ENCODE measurements at regions not wholly inside any gene's neighbourhood (a gene's known extent, or its start where the extent isn't known, plus 50 kb on each side); places are given as distances from the start of the nearest gene placed in this dataset.

DNA sequence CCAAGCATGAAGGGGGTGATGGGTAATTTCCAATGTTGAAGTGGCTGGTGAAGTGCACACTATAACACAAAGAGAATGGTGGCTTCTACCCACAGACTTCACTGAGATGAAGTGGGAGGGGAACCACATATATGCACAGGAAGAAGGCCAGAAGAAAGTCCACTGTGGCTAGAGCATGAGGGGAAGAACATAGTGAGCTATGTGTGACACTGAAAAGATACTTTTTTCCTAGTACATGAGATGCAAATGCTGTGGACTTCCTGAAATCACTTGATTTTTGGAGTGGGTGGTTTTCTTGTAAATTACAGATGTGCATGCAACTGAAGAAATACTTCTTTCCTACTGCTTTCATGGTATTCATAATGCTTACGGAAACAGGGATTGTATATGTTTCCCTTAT, 115.6 kb upstream of the PHYHIPL start:
- no peak overlapping the region for H3K27ac ChIP-seq
- H3K4me3 ChIP-seq: no peak overlapping the region
- TF ChIP-seq CTCF (IDR thresholded peaks at IDR 0.05) (no peak), POLR2A (IDR thresholded peaks at IDR 0.05) (no peak)
- H3K9me3 ChIP-seq: no peaks in the 10 kb centered on the region
- ATAC-seq (no peak), DNase-seq (no peak)
- no peaks in the 10 kb centered on the region for H3K4me1 ChIP-seq
- intact Hi-C loops (cut with DNase I): no loop called here
- 92 to 100% (median 95%) methylated on average over 1 of the region's 1 CpG for WGBS, 4 donors
- no peaks in the 10 kb centered on the region for H3K36me3 ChIP-seq
- no peaks in the 10 kb centered on the region for H3K27me3 ChIP-seq

GRCh38 chr10:59063491-59063890, 113.0 kb upstream of the PHYHIPL start:
- intact Hi-C loops (cut with DNase I): no loop called here
- TF ChIP-seq CTCF (IDR thresholded peaks at IDR 0.05): no peak
- no peak for TF ChIP-seq POLR2A (IDR thresholded peaks at IDR 0.05)
- no peak for DNase-seq

GRCh38 chr10:59064080-59064692, 112.3 kb upstream of the PHYHIPL start:
- no peaks in the 10 kb centered on the region for H3K27me3 ChIP-seq
- H3K9me3 ChIP-seq: no peaks in the 10 kb centered on the region
- no peak overlapping the region for H3K27ac ChIP-seq
- 81 to 93% (median 90%) methylated on average over 2 of the region's 2 CpGs for WGBS, 4 donors
- no peaks in the 10 kb centered on the region for H3K36me3 ChIP-seq
- no peak overlapping the region for H3K4me3 ChIP-seq
- H3K4me1 ChIP-seq: peaks cover 0 to 4% (median 0%) of the 10 kb centered on the region in 12 donors
- DNase-seq (no peak), ATAC-seq (no peak)
- no peak for TF ChIP-seq CTCF (IDR thresholded peaks at IDR 0.05)
- TF ChIP-seq POLR2A (IDR thresholded peaks at IDR 0.05): no peak
- intact Hi-C loops (cut with DNase I): no loop called here

More at GRCh38 chr10:59063491-59063890, 113.0 kb upstream of the PHYHIPL start:
- ATAC-seq: no peak
- no peaks in the 10 kb centered on the region for H3K36me3 ChIP-seq
- H3K4me1 ChIP-seq: peaks cover 0 to under 1% (median 0%) of the 10 kb centered on the region in 12 donors
- H3K27me3 ChIP-seq: no peaks in the 10 kb centered on the region
- H3K27ac ChIP-seq: no peak overlapping the region
- 81 to 95% (median 89%) methylated on average over 1 of the region's 1 CpG for WGBS, 4 donors
- no peak overlapping the region for H3K4me3 ChIP-seq
- H3K9me3 ChIP-seq: no peaks in the 10 kb centered on the region

DNA sequence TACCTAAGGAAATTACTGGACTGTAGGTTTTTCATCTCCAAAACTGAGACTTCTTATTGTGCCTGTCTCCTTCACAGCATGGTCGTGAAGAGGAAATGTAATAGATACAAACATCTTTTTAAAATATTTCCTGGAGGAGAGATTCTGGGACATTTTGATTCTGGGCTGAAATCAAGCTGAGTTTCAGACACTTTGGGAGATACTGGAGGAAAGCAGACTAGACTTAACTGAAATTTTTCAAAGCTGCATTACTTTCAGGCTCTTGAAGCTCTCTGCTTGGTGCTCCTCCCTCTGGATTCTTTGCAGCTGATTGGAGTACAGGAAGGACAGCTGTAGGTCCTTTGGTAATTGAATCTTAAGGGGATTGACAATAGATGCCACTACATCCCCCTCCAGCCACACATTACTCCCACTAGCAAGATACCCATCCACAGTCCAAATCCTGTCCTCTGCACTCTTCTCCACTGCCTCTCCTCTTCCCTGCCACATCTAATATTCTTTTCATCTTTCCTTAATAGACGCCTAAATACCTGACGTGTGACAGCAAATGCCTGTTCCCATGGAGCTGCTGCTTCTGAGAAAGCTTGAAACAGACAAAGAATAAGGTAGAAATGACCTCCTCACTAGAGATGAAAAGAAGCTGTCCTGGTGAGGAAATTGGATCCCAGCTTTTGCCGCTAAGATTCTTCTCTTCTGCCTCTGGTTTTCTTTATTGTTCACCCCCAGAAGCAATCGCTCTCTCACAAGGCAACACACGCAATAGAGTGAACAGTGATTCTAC, 111.5 kb upstream of the PHYHIPL start:
- 84 to 87% (median 86%) methylated on average over 6 of the region's 6 CpGs for WGBS, 4 donors
- H3K9me3 ChIP-seq: no peaks in the 10 kb centered on the region
- no peaks in the 10 kb centered on the region for H3K36me3 ChIP-seq
- no peak overlapping the region for H3K4me3 ChIP-seq
- no peak for TF ChIP-seq POLR2A (IDR thresholded peaks at IDR 0.05)
- no peak for TF ChIP-seq CTCF (IDR thresholded peaks at IDR 0.05)
- H3K27ac ChIP-seq: no peak overlapping the region
- no peak for ATAC-seq
- intact Hi-C loops (cut with DNase I): no loop called here
- peaks cover 0 to 4% (median 0%) of the 10 kb centered on the region in 12 donors for H3K4me1 ChIP-seq
- no peaks in the 10 kb centered on the region for H3K27me3 ChIP-seq
- no peak for DNase-seq

All from heart left ventricle (tissue), 16 donors.